ENCODE measurements at regions not wholly inside any gene's neighbourhood (a gene's known extent, or its start where the extent isn't known, plus 50 kb on each side); places are given as distances from the start of the nearest gene placed in this dataset.

DNA sequence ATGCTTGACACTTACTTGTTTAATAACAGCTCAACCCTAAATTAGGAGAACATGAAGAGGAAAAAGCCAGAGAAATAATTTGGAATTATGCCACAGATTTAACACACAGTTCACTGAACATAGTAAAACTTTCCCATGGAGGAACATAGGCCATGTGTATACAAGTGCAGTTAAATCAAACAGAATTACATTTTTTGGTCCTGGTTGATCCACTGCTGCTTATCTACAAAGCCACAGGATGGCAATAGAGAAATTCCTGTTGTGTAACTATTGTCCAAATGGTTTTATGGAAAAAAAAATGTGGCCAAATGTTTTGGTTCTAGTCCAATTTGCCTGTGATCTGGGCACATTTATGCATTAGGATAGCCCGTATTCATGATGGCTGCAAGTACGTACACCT lies 136.8 kb downstream of the ALDH8A1 start:
- no peaks in the 10 kb centered on the region for H4K20me1 ChIP-seq (ENCODE audit: insufficient read depth)
- TF ChIP-seq, protein P1, sequence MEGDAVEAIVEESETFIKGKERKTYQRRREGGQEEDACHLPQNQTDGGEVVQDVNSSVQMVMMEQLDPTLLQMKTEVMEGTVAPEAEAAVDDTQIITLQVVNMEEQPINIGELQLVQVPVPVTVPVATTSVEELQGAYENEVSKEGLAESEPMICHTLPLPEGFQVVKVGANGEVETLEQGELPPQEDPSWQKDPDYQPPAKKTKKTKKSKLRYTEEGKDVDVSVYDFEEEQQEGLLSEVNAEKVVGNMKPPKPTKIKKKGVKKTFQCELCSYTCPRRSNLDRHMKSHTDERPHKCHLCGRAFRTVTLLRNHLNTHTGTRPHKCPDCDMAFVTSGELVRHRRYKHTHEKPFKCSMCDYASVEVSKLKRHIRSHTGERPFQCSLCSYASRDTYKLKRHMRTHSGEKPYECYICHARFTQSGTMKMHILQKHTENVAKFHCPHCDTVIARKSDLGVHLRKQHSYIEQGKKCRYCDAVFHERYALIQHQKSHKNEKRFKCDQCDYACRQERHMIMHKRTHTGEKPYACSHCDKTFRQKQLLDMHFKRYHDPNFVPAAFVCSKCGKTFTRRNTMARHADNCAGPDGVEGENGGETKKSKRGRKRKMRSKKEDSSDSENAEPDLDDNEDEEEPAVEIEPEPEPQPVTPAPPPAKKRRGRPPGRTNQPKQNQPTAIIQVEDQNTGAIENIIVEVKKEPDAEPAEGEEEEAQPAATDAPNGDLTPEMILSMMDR (conservative IDR thresholded peaks at IDR 0.05; ENCODE audit: low read depth, low read length), result no peak
- H2AFZ ChIP-seq (ENCODE audit: low read depth), result no peak overlapping the region
- no peak overlapping the region for H3K9ac ChIP-seq
- H3K4me2 ChIP-seq, result no peak overlapping the region
- H3K79me2 ChIP-seq (ENCODE audit: insufficient read depth, low read depth), result no peaks in the 10 kb centered on the region
- H3K4me3 ChIP-seq (IDR thresholded peaks at IDR 0.05; ENCODE audit: insufficient read depth, low read depth, low read length), result no peak overlapping the region
- no peaks in the 10 kb centered on the region for H3K36me3 ChIP-seq (ENCODE audit: insufficient read depth)
- H3K4me1 ChIP-seq (ENCODE audit: low read depth, poor library complexity, severe bottlenecking), result no peaks in the 10 kb centered on the region
- H3K27ac ChIP-seq, result no peak overlapping the region
- H3K27me3 ChIP-seq (ENCODE audit: insufficient read depth, low read depth), result no peaks in the 10 kb centered on the region

DNA sequence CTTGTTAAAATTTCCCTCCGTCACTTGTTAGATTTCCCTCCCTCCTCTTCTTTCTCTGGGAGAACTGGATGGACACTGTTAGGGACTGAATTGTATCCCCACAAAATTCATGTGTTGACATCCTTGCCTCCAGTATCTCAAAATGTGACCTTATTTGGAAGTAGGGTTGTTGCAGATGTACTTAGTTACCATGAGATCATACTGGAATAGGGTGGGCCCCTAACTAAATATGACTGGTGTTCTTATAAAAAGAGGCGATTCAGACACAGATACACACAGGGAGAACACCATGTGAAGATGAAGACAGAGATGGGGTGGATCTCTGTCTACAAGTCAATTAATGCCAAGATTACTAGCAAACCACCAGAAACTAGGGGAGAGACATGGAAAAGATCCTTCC lies 139.5 kb downstream of the ALDH8A1 start:
- Histone ChIP-seq H4K20me1 (ENCODE audit: insufficient read depth) (no peaks in the 10 kb centered on the region), H3K4me1 (ENCODE audit: low read depth, poor library complexity, severe bottlenecking) (no peaks in the 10 kb centered on the region), H2AFZ (ENCODE audit: low read depth) (no peak overlapping the region), H3K36me3 (ENCODE audit: insufficient read depth) (no peaks in the 10 kb centered on the region), H3K9ac (no peak overlapping the region), H3K79me2 (ENCODE audit: insufficient read depth, low read depth) (no peaks in the 10 kb centered on the region), H3K27ac (no peak overlapping the region), H3K27me3 (ENCODE audit: insufficient read depth, low read depth) (no peaks in the 10 kb centered on the region), H3K4me2 (no peak overlapping the region), H3K4me3 (IDR thresholded peaks at IDR 0.05; ENCODE audit: insufficient read depth, low read depth, low read length) (no peak overlapping the region)
- TF ChIP-seq, protein P1 (conservative IDR thresholded peaks at IDR 0.05; ENCODE audit: low read depth, low read length), result no peak

DNA sequence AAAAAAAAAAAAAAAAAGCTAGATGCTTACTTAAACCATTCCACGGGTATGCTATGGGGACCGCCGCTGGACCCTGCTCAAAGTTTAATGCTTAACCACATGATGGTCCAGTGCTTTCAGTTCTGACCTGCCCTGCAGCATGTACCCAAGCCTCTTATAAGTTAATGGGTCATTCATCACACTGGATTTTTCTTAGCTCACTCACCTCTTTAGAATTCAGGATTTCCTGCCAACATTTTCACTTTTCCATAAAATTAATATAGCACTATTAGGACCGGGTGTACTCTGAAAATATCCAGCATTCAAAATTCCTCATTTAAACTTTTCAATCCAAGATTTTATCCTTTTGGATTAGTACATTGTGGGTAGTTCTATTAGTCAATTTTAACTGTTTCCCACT lies 140.8 kb downstream of the ALDH8A1 start:
- Histone ChIP-seq H3K4me1 (ENCODE audit: low read depth, poor library complexity, severe bottlenecking) (no peaks in the 10 kb centered on the region), H3K4me2 (no peak overlapping the region), H3K27ac (no peak overlapping the region), H3K9ac (no peak overlapping the region), H3K4me3 (IDR thresholded peaks at IDR 0.05; ENCODE audit: insufficient read depth, low read depth, low read length) (no peak overlapping the region), H3K36me3 (ENCODE audit: insufficient read depth) (no peaks in the 10 kb centered on the region), H2AFZ (ENCODE audit: low read depth) (no peak overlapping the region), H4K20me1 (ENCODE audit: insufficient read depth) (no peaks in the 10 kb centered on the region), H3K27me3 (ENCODE audit: insufficient read depth, low read depth) (no peaks in the 10 kb centered on the region), H3K79me2 (ENCODE audit: insufficient read depth, low read depth) (no peaks in the 10 kb centered on the region)
- TF ChIP-seq, protein P1 (conservative IDR thresholded peaks at IDR 0.05; ENCODE audit: low read depth, low read length), result no peak

DNA sequence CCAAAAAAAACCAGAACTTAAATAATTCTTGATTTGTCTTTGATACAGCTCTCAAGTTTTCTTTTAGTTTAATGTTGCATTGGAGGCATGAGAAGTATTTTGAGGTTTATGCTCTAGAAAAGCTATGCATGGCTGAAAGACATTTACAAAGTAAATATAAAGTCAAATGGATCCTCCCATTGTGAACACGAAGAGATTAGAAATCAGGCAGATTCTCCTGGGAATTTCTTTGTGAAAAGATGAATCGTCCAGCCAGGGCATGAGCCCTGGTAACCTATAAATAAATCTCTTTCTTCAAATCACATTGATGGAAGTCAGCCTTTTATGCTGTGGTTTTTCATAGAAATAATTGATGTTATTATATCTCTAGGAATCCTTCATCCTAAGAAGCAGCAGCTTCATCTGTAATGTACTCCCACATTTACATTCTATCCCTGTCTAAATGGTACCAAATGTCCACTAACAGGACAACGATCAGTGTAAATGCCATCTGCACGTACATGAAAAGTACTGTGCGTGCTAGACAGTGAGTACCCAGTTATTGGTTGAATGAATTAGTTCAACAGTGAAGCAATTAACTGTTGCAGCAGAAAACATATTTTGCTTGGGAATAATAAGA lies 143.6 kb downstream of the ALDH8A1 start:
- Histone ChIP-seq H3K36me3 (ENCODE audit: insufficient read depth) (no peaks in the 10 kb centered on the region), H3K79me2 (ENCODE audit: insufficient read depth, low read depth) (no peaks in the 10 kb centered on the region), H3K4me1 (ENCODE audit: low read depth, poor library complexity, severe bottlenecking) (no peaks in the 10 kb centered on the region), H3K9ac (no peak overlapping the region), H4K20me1 (ENCODE audit: insufficient read depth) (no peaks in the 10 kb centered on the region), H3K27me3 (ENCODE audit: insufficient read depth, low read depth) (no peaks in the 10 kb centered on the region), H3K4me2 (no peak overlapping the region), H2AFZ (ENCODE audit: low read depth) (no peak overlapping the region), H3K27ac (no peak overlapping the region), H3K4me3 (IDR thresholded peaks at IDR 0.05; ENCODE audit: insufficient read depth, low read depth, low read length) (no peak overlapping the region)
- TF ChIP-seq, protein P1 (conservative IDR thresholded peaks at IDR 0.05; ENCODE audit: low read depth, low read length), result no peak

Measured in KMS-11 (cell line).